Testis (tissue), 2 donors: ENCODE measurements at regions not wholly inside any gene's neighbourhood (a gene's known extent, or its start where the extent isn't known, plus 50 kb on each side); places are given as distances from the start of the nearest gene placed in this dataset.

Experiments
- DNase-seq: peaks from one replicate; pipeline ENCODE4 v3.0.0-alpha.2; 2019
- H3K27ac ChIP-seq, 2 donors: fragments of 200-600 bp; sonication (generic); one replicate each; pipeline ENCODE4 v1.5.1; 2019
- H3K27me3 ChIP-seq: fragments of 200-600 bp; sonication (generic); one replicate; pipeline ENCODE4 v1.5.1; 2019
- H3K36me3 ChIP-seq: fragments of 200-600 bp; sonication (generic); one replicate; pipeline ENCODE4 v1.5.1; 2017; ENCODE audit warnings: low read depth; ENCODE audit errors: missing control alignments
- H3K4me1 ChIP-seq: fragments of 200-600 bp; sonication (generic); one replicate; pipeline ENCODE4 v1.5.1; 2019
- H3K4me3 ChIP-seq, 2 donors: fragments of 200-600 bp; sonication (generic); one replicate each; pipeline ENCODE4 v1.5.1; 2017 to 2019
- H3K9me3 ChIP-seq: fragments of 200-600 bp; sonication (generic); one replicate; pipeline ENCODE4 v1.5.1; 2017
- CTCF ChIP-seq, 3 experiments: fragments of 450-650 bp in 2 of 3; fragments of 200-600 bp in 1 of 3; sonication (generic) in 1 of 3; IDR thresholded peaks; one replicate each; pipeline ENCODE4 v1.5.1; 2016 to 2019; ENCODE audit warnings: antibody characterized with exemption in 3 of 3, mild to moderate bottlenecking in 2 of 3, moderate library complexity in 1 of 3
- POLR2A ChIP-seq: fragments of 450-650 bp; IDR thresholded peaks from one replicate; pipeline ENCODE4 v1.6.1; 2017; ENCODE audit warnings: antibody characterized with exemption, mild to moderate bottlenecking, moderate library complexity
- WGBS, 2 donors: methylation state at CpG; one replicate each; pipeline ENCODE4 v1.1.5; 2018; 5-methylcytosine and 5-hydroxymethylcytosine counted together
- intact Hi-C: fragments of 100-400 bp; cut with DNase I; formaldehyde crosslinking; loops from one replicate; pipeline ENCODE4 v1.15.1; 2023; ENCODE audit warnings: low total_unique reads

DNA sequence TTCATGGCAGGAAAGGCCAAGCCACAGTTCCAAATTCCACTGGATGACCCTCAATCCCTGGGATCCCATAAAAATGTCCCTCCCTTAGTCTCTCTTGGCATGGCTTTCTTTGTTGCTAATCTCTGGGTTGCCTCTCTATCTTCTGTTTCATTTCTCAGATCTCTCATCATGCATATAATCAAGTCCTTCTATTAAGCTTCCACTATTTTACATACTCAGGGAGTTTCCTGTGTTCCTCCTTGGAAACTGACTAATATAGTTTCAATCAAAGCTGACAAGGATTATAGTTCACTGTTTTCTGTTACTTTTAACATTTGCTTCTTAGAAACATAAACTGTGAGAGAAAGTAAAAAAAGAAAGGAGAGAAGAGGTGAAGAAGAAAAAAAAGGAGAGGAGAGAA is 113.8 kb upstream of the COL8A1 start:
- H3K4me3 ChIP-seq = no peak overlapping the region
- TF ChIP-seq POLR2A (no peak), CTCF (IDR thresholded peaks at IDR 0.05) (no peak)
- H3K27ac ChIP-seq = no peak overlapping the region
- DNase-seq = no peak
- no peaks in the 10 kb centered on the region for H3K36me3 ChIP-seq
- H3K4me1 ChIP-seq = no peaks in the 10 kb centered on the region
- H3K9me3 ChIP-seq = no peaks in the 10 kb centered on the region
- no peaks in the 10 kb centered on the region for H3K27me3 ChIP-seq
- intact Hi-C loops = no loop called here

- Histone ChIP-seq H3K27ac (no peak overlapping the region), H3K4me1 (no peaks in the 10 kb centered on the region), H3K4me3 (no peak overlapping the region), H3K36me3 (no peaks in the 10 kb centered on the region), H3K27me3 (no peaks in the 10 kb centered on the region), H3K9me3 (no peaks in the 10 kb centered on the region)
- no peak for TF ChIP-seq CTCF (IDR thresholded peaks at IDR 0.05)
- no peak for TF ChIP-seq POLR2A
- intact Hi-C loops = no loop called here
- 76 to 83% methylated on average over 3 of the region's 3 CpGs for WGBS, 2 donors
- DNase-seq = no peak
Measured at GRCh38 chr3:99523431-99524127, 114.8 kb upstream of the COL8A1 start.

DNA sequence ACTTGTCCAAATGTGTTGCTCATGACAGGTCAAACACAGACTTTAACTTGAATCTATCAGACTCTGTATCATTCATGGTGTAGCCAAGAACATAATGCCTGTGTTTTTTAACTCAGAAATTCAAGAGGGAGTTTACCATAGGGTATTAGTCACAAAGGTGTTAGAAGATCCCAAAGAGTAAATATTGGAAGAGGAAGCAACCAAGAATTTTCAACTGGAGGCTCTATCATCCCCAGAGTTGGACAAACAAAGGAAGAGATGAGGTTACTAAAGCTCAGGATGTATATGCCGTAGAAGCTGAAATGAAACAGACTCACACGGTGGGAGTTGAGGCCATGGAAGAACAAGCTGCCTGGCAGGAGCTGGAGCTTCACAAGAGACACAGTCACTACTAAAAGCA is 116.2 kb upstream of the COL8A1 start:
- Histone ChIP-seq H3K27ac (no peak overlapping the region), H3K4me3 (no peak overlapping the region), H3K36me3 (no peaks in the 10 kb centered on the region), H3K9me3 (no peaks in the 10 kb centered on the region), H3K4me1 (no peaks in the 10 kb centered on the region), H3K27me3 (no peaks in the 10 kb centered on the region)
- DNase-seq = no peak
- intact Hi-C loops = no loop called here
- TF ChIP-seq POLR2A (no peak), CTCF (IDR thresholded peaks at IDR 0.05) (no peak)
- 77 to 78% methylated on average over 2 of the region's 2 CpGs for WGBS, 2 donors

- H3K36me3 ChIP-seq = no peaks in the 10 kb centered on the region
Measured at GRCh38 chr3:99521551-99521950, 116.8 kb upstream of the COL8A1 start.

More at GRCh38 chr3:99521551-99521950, 116.8 kb upstream of the COL8A1 start:
- H3K9me3 ChIP-seq = no peaks in the 10 kb centered on the region
- intact Hi-C loops = no loop called here
- H3K27me3 ChIP-seq = no peaks in the 10 kb centered on the region
- H3K4me3 ChIP-seq = no peak overlapping the region
- TF ChIP-seq CTCF (IDR thresholded peaks at IDR 0.05) (no peak), POLR2A (no peak)
- no peaks in the 10 kb centered on the region for H3K4me1 ChIP-seq
- no peak for DNase-seq
- no peak overlapping the region for H3K27ac ChIP-seq
- 77 to 89% methylated on average over 2 of the region's 2 CpGs for WGBS, 2 donors
